IPS DF 4.7 (cell line): ENCODE measurements at regions not wholly inside any gene's neighbourhood (a gene's known extent, or its start where the extent isn't known, plus 50 kb on each side); places are given as distances from the start of the nearest gene placed in this dataset.
"Not testable (repeated sequence)": the region's sequence is repeated elsewhere in the genome, so short reads cannot be mapped to it uniquely, and the experiment has no call there.

ENCODE experiments used
- DNase-seq: peaks from one replicate; pipeline ENCODE4 v3.0.0-alpha.2; 2013; ENCODE audit warnings: low spot score; ENCODE audit errors: extremely low read depth

DNA sequence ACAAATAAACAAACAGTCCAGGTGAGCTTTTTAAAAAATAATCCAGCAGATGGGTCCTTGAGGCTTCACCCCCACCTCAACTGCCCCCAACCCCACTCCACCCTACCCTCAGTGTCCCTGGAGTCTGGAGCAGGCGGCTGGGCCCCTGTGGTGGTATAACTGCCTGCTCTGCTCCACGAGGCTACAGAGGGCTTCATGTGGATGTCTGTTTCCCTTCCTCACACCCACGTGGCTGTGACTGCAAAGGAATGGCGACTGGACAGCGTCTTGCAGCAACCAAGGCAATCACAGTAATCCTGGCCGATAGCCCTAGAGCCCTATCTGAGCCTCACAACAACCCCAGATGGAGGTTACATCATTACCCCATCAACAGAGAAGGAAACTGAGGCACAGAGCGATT lies 76.5 kb downstream of the SLC2A10 start:
- DNase-seq, result no peak

DNA sequence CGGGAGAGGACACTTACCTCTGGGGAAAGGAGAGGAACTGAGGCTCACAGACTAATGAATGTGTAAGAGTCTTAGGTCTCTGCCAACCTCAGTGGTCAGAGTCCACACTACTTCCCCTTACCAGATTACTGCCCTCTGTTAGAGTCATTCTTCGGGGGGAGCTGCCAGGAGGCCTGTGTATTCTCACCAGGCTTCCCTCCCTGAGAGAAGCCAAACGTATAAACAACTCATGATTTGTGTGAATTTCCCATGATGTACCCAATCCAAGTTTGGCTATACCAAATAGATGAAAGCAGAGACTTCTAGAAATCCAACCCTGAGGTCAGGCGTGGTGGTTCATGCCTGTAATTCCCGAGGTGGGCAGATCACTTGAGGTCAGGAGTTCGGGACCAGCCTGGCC lies 77.1 kb downstream of the SLC2A10 start:
- no peak for DNase-seq

DNA sequence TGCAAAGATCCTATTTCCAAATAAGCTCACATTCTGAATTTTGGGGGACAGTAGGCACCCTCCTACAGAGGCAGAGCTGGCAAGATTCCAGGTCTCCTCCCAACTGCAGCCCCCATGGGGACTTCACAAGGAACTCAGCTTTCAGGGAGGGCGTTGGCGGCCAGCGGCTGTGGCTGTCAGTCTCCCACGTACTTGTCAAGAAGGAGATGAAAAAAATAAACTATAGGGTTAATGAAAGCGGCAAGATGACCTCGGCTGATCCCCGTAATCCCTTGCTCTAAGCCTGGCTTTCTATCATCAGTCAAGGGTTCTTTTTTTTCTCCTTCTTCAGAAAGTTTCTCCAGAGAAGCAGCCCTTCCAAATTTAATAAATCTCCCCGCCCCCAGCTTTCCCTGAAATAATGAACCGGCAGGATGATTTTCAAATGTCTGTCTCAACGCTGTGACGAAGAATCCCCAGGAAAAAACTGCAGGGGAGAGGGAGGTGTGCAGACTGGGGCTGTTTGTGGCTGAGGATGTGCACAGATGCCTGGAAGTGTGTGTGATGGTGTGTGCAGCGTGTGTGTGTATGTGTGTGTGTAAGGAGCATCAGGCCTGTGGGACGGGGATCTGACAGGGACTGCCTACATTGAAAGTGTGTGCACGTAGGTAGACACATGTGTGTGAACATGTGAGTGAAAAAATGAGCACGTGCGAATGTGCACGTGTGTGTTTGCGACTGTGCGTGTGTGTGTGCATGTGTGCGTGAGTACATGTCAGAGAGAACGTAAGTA lies 78.7 kb downstream of the SLC2A10 start:
- DNase-seq, result no peak

DNA sequence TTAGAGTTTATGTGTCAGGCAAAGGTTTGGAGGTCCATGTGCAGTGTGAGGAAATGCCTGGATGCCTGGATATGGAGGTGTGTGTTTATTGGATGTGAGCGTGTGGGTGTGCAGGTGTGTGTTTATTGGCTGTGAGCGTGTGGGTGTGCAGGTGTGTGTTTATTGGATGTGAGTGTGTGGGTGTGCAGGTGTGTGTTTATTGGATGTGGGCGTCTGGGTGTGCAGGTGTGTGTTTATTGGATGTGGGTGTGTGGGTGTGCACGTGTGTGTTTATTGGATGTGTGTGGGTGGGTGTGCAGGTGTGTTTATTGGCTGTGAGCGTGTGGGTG lies 79.3 kb downstream of the SLC2A10 start:
- not testable (repeated sequence) for DNase-seq

DNA sequence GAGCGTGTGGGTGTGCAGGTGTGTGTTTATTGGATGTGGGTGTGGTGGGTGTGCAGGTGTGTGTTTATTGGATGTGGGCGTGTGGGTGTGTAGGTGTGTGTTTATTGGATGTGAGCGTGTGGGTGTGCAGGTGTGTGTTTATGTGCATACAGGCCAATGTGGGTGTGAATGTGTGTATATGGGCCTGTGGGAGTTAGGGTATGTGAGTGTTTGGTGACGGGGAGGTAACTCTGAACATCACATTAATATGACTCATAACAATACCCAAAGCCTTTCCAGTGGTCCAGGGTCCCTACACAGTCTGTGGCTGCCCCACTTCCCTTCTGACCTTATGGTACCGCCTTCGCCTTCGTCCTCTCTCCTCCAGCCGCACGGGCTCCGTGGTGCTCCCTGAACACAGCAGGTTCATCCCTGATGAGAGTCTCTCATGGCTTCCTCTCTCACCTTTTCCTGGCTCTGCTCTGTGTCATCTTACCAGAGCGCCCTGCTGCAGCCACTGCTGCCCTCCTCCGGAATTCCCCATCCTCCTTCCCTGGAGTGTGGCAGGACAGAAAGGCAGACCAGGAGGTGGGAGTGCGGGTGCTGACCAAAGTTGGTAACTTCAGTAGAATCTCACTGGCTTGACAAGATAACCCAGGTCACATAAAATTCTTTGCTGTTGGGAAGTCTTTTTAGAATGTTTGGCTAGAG lies 80.0 kb downstream of the SLC2A10 start:
- DNase-seq, result no peak

DNA sequence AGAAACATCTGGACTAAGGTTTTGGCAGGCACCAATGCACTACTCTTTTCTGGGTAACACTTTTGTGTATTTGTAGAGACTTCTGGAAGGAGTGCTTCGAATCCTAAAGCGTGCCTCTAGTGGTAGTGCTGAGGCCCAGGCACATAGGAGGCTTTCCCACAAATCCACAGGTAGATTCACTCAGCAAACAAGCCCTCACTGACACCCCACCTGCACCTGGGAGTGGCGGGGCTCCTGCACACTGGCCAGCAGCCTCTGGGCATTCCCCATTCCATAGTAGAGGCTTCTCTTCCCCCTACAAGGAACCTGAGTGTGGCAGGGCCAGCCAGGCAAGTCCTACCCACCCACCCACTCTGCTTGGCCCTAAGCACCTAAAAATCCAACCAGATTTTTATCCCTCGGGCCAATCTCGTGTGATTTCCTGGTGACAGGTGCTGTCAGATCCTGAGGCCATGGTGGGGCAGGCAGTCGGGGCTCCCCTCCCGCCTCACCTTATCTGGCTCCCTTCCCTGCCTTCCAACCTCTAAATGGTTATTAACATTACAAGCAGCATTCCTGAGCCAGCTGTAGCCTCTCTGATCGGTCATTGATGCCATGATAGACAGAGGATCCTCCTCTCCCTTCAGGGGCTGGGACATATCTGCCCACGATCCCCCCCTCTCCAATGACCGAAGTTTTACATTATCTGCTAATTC lies 82.4 kb downstream of the SLC2A10 start:
- DNase-seq, result no peak

- DNase-seq, result no peak
These were observed 87.8 kb downstream of the SLC2A10 start for GRCh38 chr20:46797206-46797605.

DNA sequence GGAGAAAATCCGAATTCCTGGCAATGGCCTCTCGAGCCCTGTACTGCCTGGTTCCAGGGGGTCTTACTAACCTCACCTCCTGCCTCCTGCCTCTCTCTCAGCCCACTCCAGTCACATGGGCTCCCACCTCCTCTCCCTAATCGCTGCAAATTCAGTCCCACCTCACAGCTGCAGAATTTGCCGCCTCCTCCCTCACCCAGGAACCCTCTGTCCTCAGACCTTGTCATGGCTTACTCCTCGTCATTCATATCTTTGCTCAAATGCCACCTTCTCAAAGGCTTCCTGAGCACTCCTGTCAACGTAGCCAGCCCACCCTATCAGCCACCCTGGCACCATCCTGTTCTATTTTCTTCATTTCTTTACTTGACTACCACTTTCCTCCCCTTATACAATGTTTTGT lies 89.0 kb downstream of the SLC2A10 start:
- no peak for DNase-seq

GRCh38 chr20:46799781-46800408 lies 90.4 kb downstream of the SLC2A10 start:
- DNase-seq, result no peak

DNA sequence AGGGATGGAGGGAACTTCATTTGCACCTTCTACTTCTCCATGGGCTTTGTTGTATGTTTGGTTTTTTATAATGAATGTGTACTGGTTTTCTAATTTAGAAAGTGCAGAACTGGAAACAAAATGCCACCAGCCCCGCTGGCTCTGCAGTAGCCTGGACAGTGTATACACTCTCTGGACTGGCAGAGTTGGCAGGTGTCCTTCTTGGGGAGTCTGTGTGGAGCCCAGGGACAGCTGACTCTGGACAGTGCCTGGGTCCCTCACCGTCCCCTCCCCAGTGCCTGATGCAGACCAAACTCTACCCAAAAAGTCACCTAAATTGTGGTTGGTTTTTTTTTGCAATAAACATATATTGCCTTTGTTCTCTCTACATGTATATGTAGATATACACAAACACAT lies 91.0 kb downstream of the SLC2A10 start:
- no peak for DNase-seq

DNA sequence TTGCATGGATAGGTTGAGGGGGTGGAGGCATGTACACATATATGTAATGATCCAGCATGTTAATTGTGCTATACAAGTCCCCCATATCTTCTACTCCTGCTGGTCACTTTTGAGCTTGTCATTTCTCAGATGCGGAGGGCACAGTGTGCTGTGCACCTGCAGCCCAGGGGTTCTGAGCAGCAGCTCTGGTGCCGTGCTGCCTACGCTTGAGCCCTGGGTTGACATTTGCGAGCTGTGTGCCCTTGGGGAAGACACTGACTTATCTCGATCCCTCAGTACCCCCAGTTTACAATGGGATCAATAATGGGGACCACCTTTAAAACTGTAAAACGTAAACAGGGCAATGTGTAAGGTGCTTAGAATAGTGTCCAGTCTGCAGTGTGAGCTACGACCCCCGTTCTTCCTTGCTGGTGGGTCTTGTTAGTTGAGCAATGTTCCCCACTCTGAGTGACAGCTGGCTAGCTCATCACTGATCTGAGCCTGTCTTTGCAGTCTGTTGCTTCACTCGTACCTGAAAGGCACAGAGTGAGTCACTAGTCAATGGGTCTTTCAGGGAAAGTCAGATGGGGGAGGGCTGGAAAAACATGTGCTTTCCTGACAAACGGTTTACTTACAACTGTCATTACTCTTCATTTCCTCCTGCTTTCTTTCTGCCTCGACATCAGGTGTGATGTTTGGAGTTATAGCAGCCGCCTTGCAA lies 91.7 kb downstream of the SLC2A10 start:
- DNase-seq, result no peak

DNA sequence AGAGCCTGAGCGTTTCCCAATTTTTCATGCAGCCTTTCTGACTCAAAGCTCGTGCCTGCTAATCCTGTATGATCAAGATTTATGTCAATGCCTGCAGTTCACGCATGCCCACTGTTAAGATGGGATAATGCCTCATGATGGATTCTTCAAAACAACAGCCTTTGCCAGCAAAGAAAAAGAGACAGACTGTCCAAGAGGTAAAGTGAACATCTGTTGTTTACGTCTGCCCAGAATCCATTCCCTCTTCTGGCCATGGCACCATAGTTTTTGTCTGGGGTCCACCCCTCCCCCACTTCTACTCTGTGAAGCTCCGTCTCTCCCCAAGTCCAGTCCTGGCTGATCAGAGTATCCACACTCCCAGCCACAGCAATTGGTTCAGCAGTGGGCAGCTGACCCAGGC lies 91.9 kb upstream of the EYA2 start:
- DNase-seq, result no peak

GRCh38 chr20:46803123-46804020 lies 91.3 kb upstream of the EYA2 start:
- DNase-seq, result no peak

DNA sequence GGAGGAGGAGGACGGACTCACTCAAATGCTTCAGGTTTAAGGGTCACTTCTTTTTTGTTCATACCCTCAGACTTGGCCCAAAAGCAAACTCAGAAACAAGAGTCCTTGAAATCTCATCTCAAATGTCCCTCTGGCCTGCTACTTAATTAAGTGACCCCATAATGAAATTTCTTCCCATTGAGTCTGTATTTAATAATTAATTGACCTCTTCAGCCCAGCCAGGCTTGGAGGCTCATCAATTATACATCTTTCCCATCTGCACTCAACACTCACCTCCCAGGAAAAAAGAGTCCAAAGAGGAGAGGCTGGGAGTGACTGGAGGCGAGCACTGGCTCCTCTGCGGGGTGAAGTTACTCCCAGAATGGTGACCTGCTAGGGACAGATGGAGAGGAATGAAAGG lies 90.5 kb upstream of the EYA2 start:
- DNase-seq, result no peak

- no peak for DNase-seq
These were observed 88.8 kb upstream of the EYA2 start for GRCh38 chr20:46805836-46806235.

GRCh38 chr20:46807998-46808397 lies 86.6 kb upstream of the EYA2 start:
- DNase-seq, result no peak

GRCh38 chr20:46808565-46808964 lies 86.1 kb upstream of the EYA2 start:
- DNase-seq, result no peak

DNA sequence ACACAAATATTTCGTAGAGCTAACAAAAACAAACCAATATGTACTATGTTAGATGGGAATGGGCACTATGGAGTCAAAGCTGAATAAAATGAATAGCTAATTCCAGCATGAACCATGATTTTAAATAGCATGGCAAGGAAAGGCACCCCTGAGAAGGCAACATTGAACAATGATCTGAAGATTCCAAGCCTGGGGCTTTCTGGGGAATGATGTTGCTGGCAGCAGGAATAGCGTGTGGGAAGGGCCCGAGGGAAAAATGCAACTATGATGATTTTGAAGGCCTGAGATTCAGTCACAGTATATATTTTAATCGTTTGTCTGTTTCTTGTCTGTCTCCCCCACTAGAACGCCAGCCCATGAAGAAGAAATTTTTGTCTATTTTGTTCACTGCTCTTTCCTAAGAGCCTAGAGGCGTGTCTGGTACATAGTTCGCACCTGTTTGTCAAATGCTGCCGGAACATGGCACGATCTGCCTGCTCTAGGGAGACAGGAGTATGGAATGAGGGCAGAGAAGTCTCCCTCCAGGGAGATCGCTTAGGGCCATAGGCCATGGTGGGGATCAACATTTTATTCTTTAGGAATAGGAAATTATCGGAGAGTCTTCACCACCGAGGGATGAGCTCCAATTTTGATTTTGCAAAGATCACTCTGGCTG lies 84.8 kb upstream of the EYA2 start:
- DNase-seq, result no peak

GRCh38 chr20:46810448-46811223 lies 84.0 kb upstream of the EYA2 start:
- DNase-seq, result no peak
